AG20443 (cell line): ENCODE measurements at regions not wholly inside any gene's neighbourhood (a gene's known extent, or its start where the extent isn't known, plus 50 kb on each side); places are given as distances from the start of the nearest gene placed in this dataset.
"Not testable (repeated sequence)": the region's sequence is repeated elsewhere in the genome, so short reads cannot be mapped to it uniquely, and the experiment has no call there.

Source experiments
- DNase-seq: peaks from one replicate; pipeline ENCODE4 v3.0.0; 2012; ENCODE audit warnings: low spot score, mixed read lengths

DNA sequence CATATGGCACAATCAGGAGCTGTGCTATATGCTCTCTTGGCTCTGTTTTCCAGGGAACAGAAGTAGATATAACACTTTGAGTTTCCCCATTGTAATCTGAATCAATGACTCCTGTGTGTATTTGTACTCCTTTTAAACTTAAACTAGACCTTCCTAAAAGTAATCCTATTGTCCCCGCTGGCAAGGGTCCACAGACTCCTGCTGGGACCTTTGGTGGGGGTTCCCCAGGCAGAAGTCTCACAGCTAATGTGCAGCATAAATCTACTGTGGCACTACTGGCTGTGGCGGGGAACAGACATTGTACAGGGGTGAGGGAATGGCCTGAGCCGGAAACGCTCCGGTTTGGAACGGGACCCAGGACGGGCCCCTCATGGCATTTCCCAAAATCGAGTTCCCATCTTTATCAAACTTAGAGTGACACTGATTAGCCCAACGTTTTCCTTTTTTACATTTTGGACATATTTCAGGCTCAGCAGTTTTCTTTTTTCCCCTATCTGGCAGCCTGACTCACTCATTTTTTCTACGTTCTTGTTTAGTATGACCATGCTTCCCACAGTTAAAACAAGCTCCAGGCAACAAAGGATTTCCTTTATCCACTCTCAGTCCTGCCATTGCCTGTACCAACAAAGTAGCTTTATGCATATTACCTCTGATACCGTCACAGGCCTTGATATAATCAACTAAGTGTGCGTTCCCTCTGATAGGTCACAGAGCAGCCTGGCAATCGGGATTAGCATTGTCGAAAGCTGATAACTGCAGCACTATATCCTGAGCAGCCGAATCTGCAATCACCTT lies 59.5 kb upstream of the LPCAT1 start:
- not testable (repeated sequence) for DNase-seq

GRCh38 chr5:1579389-1579788 lies 55.6 kb upstream of the LPCAT1 start:
- not testable (repeated sequence) for DNase-seq

- DNase-seq: not testable (repeated sequence)
These were observed 53.1 kb upstream of the LPCAT1 start for GRCh38 chr5:1576851-1577250.

DNA sequence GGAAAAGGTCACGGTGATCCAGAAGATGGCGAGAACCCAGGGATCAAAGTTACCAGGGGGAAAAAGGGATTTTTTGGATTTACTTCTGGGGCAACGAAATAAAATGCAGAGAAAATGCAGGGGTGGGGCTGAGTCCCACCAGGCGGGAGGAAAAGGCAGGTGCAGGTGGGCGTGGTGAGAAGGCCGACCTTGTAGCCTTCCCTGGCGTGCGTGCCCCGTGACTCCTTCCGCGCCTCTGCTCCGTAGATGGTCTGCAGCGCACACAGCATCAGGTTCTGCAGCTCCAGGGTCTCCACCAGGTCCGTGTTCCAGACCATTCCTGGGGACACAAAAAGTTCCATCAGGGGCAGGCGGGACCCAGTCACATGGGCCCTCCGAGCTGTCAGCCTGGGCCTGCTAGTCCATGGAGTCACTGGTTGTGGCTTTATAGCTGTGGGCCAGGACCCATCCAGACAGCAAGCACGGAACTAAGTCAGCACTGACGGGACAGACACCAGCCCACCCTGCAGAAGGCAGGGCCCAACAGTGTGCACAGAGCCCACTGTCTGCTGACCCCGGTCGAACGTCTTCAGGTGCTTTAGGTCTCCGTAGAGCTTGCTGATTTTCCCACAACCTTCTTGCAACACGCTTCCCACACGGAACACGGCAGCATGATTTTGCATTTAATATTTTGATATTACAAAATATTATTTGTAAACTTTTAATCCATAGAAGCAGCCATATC lies 52.4 kb upstream of the LPCAT1 start:
- DNase-seq: not testable (repeated sequence)

- DNase-seq: not testable (repeated sequence)
These were observed 51.7 kb upstream of the LPCAT1 start for GRCh38 chr5:1575491-1575890.

DNA sequence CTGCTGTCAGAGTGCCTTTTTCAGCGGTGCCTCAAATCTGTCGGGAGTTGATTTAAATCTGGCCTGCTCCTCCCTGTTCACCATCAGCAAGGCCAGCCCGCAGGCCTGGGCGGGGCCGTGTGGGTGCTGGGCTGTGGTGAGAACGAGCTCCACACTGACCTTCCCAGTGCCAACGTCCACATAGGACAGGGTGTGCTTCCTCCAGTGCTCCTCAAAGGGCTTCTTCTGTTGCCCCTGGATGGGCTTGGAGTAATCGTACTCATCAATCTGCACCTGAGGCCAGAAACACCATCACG lies 50.2 kb upstream of the LPCAT1 start:
- not testable (repeated sequence) for DNase-seq

DNA sequence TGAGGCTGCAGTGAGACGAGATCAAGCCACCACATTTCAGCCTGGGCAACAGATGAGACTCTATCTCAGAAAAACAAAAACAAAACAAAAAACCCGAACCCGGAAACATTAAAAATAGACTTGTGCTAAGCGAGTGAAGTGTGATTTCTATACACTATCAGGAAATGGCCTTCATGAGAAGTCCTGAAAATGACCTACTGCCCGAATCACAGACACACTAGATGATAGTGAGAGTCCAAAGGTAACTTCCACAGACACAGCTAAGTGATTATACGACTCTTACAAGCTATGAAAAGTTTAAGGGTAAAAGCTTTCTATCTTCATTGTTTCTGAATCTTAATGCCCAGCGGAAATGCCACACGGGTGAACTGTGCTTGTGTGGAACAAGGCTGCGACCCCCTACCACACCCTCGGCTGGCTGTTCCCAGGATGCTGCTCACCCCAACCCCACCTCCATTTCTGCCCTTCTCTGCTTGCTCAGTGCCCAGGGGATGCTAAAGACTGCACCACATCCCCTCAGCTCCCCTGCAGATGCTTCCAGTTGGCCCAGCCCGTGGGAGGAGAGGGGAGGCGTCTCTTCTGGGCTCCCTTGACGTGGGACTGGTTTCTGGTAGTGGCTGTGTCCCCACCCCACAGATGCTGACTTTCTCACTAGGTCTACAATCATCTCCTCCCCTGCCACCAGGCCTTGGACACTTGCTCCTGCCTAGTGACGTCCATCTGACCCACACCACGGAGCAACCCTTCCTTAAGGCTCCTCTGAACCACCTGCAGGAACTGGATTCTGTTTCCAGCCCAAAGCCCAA lies 49.7 kb upstream of the LPCAT1 start:
- DNase-seq: not testable (repeated sequence)
